HT1080 (cell line): ENCODE measurements at regions not wholly inside any gene's neighbourhood (a gene's known extent, or its start where the extent isn't known, plus 50 kb on each side); places are given as distances from the start of the nearest gene placed in this dataset. TPM values are rescaled to one million over a fixed set of nuclear protein-coding genes. Genes with fewer than 3 reads are reported as not detected.
A peak's percentile ranks its signal among the peaks of the same experiment; 100 is the strongest.
"Not testable (repeated sequence)": the region's sequence is repeated elsewhere in the genome, so short reads cannot be mapped to it uniquely, and the experiment has no call there.

Source experiments
- DNase-seq: peaks from one replicate; pipeline ENCODE4 v3.0.0-alpha.2; 2015; ENCODE audit warnings: low read depth
- small RNA-seq: library from RNA; depleted of rRNA; stranded (forward); fragments of <200 nt; gene quantifications from one replicate; pipeline ENCODE3, GENCODE V24; 2014

GRCh38 chr2:67322353-67323001 lies 74.7 kb upstream of the ETAA1 start:
- DNase-seq = peak; percentile 78

GRCh38 chr2:67323209-67323991 lies 73.7 kb upstream of the ETAA1 start:
- DNase-seq = no peak

GRCh38 chr2:67329513-67329912 lies 67.6 kb upstream of the ETAA1 start:
- no peak for DNase-seq

GRCh38 chr2:67329951-67330350 lies 67.2 kb upstream of the ETAA1 start:
- DNase-seq = no peak

GRCh38 chr2:67331419-67332086 lies 65.6 kb upstream of the ETAA1 start:
- DNase-seq = not testable (repeated sequence)

GRCh38 chr2:67337903-67338302 lies 59.2 kb upstream of the ETAA1 start:
- no peak for DNase-seq

GRCh38 chr2:67338601-67339233 lies 58.4 kb upstream of the ETAA1 start:
- DNase-seq = no peak

GRCh38 chr2:67339234-67339885 lies 57.8 kb upstream of the ETAA1 start:
- DNase-seq = no peak

- DNase-seq = no peak
These were observed 56.8 kb upstream of the ETAA1 start for GRCh38 chr2:67340133-67341011.

- DNase-seq = no peak
These were observed 56.2 kb upstream of the ETAA1 start for GRCh38 chr2:67341012-67341318.

- DNase-seq = no peak
These were observed 55.8 kb upstream of the ETAA1 start for GRCh38 chr2:67341336-67341735.

- DNase-seq = no peak
These were observed 54.7 kb upstream of the ETAA1 start for GRCh38 chr2:67342394-67342793.

- peak; percentile 58 for DNase-seq
These were observed 50.3 kb upstream of the ETAA1 start for GRCh38 chr2:67346718-67347407.

Small RNA genes in the stretch of these regions (small RNA-seq; reads per million reads assigned to genes)
- not detected for gene AC009474.2
